HG02798 (cell line): ENCODE measurements at regions not wholly inside any gene's neighbourhood (a gene's known extent, or its start where the extent isn't known, plus 50 kb on each side); places are given as distances from the start of the nearest gene placed in this dataset.

Source experiments
- ATAC-seq: cut with Tn5 transposase; IDR thresholded peaks from one replicate; pipeline ENCODE4 v1.9.1; 2021; ENCODE audit warnings: mild to moderate bottlenecking; ENCODE audit not compliant: unreplicated experiment, poor library complexity

DNA sequence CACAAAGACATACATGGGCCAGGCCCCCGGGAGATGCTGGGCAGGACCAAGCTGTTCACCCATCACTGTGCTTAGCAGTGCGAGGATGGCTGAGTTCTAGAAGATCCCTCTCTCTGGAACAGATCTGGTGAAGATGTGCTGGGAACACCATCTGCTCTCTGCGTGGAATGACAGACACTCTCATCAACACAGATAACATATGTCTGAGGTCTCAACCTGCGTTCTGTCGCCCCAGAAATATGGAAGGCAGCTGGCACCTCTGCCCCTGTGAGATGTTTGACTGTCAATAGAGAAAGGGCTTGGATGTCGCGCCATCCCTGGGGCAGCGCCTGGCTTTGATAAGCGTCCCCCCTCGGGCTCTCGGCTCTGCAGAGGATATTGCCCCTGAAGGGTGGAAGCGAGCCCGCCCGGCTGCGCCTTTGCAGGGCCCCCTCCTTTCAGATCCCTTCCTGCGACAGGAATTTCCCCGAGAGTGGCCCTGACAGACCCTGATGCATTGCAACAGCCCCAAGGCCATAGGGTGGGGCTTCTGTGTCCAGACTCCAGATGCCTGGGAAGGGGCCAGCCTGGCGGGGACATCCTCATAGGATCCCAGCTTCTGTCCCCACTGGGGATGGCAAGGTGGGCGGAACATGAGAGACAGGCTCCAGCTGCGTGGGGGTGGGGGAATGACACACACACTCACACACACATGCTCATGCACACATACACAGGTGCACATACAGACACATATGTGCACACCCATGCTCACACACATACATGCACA, 86.9 kb upstream of the ZNF469 start:
- ATAC-seq: no peak

DNA sequence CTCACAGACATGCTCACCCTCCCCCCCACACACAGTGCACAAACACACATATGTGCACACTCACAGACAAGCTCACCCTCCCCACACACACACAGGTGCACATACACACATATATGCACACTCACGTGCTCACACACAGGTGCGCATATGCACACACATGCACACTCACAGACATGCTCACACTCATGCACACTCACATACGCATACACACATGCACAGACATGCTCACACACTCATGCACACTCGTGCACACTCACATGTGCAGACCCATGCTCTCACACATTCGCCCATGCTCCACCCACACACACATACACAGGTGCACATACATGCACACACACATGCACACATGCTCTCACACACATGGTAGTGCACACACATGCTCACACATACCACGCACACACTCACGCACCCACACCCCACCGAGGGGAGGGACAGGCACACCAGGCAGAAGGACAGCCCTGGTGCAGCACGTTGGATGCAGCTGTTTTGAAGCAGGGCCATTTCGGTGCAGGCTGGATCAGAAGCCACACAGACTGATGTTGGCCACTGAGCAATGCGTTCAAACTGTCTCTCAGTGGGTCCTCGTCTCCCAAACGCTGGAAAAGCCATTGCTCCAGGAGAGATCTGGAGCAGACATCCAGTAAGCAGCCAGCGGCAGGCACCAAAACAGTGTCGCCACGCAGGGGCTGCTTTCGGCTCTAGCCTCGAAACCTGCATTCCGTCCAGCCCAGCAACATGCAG, 86.2 kb upstream of the ZNF469 start:
- ATAC-seq: no peak

DNA sequence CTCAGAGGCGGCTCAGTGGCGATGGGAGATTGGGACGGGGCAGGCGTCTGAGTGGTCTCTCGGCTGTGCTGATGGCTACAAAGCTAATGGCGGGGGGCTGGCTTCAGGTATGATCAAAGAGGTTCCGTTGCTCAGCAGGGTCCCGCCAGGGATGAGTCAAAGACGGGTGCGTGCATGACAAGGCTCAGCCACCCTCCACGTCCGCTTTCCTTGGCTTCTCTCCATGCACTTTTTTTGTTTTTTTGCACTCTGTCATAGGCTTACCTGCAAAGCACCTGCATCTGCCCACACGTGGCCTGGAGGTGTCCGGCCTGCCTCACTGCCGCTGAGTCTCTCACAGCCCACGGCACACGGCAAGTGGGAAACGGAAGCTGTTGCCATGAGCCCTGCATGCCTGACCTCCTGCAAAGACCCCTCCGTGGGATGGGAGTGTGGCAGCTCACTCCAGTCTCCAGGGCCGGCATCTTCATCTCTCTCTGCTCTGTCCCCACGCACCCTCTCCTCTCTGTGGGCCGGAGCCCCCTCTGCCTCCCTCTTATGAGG, 85.5 kb upstream of the ZNF469 start:
- ATAC-seq: no peak

DNA sequence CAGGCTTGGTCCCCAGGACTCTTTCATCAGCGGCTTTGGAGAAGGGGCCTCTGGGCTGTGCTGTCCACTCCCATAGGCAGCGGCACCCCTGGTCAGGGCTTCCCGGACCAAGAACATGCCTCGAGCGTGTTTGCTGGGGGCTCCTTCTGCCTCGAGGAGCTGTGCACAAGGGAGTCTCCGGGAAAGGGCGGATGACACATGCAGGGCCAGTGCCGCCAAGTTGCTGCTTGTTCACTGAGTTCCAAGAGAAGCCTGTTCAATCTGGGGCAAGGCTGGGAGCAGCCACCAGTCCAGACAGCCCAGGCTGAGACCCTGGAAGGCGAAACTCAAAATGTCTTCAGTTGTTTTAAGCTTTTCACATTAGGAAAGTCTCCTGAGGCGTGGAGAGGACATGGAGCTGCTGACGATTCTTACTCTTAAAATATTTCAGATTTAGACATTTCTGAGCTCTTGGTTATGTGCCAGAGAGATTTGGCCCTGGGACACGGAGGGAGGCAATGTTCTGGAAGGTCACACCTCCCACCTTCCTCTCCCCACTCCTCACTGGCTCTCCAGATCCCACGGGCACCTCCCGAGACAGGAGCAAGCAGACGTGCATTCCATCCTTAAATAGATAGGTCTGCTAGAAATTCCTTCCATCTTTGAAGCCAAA, 84.5 kb upstream of the ZNF469 start:
- no peak for ATAC-seq

DNA sequence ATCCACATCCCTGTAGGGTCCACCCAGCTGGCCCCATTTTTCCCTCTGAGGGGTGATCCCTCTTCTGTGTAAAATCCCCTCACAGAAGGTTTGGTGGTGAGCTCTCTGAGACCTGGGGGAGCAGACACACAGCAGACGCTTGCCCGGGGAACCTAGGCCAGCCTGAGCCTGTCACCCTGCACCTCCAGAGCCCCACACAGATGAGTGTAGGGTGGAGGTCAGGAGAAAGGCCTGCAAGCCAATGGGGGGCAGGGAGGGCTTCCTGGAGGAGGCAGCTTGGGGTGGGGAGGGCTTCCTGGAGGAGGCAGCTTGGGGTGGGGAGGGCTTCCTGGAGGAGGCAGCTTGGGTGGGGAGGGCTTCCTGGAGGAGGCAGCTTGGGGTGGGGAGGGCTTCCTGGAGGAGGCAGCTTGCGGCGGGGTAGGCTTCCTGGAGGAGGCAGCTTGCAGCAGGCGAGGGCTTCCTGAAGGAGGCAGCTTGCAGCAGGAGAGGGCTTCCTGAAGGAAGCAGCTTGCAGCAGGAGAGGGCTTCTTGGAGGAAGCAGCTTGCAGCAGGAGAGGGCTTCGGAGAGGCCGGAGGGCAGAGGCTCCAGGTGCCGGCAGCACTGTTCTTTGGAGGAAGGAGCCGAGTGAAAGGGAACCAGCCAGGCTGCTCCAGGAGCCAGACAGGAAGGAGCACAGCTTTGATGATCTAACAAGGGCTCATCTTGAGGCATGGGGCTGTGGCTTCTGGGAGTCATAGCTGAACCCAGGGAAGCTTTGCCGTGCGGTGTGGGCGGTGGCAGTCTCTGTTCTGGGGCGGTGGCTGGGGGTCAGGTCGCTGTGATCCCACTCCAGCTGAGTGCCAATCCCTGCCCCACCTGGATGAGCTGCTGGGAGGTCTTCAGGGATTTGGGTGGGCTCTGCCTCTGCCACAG, 83.7 kb upstream of the ZNF469 start:
- ATAC-seq: no peak

DNA sequence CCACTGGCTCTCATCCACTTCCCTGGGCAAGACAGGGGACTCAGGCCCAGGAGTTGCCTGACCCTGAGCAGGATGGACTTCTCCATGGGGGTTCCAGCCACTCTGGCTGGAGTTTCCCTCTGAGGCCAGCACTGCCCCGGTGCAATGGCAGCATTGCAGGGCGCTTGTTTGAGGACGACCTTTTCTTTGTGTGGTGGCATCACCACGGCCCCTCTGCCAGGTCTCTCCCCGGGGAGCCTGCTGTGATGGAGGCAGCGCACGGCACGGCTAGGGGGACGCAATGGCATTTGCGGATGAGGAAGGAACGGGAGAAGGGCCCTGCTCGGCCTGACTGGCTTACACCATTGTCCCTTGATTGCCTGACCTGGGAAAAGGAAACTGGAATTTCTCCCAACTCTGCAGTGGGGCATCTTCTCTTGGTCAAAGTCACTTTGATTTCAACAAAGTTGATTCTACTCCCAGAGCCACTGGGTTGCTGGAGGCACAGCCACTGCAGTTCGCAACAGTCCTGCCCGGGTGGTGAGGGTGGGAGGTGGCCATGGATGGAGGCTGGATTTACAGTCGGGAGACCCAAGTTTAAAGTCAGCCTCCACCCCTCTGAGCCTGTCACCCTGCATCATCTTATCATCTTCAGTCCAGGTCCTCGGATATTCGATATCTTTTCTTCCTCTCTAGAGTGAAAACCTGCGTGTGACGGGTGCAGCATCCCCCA, 82.9 kb upstream of the ZNF469 start:
- ATAC-seq: no peak

DNA sequence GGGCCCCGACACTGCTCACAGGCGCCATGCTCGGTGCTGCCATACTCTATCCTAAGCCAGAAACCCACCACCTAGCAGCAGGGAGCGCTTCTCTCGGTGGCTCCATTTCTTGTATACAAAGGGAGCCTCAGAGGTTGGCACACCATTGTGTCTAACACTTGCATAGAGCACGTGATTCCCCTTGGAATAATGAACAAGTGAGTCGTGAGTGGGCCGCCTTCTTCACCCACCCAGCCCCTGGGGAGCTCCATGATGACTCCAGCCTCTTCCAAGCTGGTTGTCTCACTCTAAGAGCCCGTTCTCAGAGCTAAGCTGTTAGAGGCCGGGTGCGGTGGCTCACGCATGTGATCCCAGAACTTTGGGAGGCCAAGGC, 82.3 kb upstream of the ZNF469 start:
- ATAC-seq: no peak

DNA sequence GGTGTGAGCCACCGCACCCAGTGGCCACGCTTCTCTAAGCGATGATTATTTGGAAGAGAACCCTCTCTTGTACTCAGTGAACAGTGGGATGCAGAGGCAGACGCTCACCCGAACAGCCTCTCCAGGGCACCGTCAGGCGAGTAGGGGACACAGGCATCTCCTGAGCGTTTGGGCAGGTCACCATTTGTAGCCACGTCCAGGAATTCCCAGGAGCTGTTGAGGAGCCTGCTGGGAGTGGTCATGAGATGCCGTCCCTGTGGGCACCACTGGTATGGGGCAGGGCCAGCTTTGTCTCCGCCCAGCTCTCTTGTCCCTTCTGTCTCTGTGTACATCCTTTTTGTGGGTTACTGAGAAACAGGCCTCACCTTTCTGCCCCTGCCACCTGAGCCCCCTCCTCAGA, 81.3 kb upstream of the ZNF469 start:
- no peak for ATAC-seq

DNA sequence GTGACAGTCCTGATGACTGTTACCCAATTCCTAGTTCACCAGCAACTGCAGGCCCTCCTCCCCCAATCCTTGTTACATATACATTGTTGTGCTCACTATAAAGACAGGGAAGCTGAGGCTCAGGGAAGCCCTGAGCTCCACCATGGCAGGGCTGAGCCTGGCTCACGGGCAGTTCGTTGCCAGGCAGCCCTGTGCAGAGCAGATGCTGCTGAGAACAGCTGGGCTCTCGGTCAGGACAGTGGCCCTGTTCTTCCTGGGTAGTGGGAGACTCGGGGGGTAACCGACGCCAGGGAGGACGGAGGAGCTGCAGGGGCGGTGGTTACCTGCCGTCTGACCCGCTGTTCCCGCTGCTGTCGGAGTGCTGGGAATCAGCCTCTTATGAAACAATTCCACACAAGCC, 80.9 kb upstream of the ZNF469 start:
- ATAC-seq: no peak

DNA sequence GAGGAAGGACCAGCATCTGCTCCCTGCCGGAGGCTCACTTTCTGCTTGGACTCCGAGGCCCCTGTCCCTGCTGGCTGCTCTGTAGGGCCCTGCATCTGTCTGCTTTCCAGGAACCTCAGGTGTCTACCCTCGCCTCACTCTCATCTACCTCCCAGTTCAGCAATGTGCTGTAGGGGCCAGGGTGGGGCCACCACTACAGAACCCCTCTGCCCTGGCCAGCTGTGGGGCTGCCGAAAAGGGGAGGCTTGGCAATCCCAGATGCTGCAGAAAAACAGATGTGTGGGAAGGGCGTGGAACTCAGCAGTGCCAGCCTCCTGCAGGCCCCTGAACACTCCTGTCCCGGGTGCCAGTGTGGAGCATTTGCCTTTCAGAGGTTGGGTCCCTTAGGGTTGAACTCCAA, 80.1 kb upstream of the ZNF469 start:
- no peak for ATAC-seq

DNA sequence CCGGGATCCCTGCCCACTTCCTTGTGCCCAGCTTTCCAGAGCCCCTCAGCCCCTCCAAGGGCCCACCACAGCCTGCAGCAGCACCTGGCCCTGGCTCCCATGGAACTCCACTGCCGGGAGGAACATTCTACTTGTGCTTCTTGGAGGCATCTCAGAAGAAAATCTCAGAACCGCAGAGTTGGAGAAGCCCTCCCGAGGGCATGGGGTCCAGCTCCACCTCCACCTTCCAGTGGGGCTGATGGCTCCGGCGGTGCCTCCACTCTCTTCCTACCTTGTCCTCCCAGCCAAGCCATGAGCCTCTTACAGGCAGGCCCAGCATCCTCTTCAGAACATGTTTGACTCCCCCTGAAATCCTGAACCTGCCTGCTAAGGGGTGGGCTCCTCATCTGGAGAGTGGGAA, 79.4 kb upstream of the ZNF469 start:
- no peak for ATAC-seq

DNA sequence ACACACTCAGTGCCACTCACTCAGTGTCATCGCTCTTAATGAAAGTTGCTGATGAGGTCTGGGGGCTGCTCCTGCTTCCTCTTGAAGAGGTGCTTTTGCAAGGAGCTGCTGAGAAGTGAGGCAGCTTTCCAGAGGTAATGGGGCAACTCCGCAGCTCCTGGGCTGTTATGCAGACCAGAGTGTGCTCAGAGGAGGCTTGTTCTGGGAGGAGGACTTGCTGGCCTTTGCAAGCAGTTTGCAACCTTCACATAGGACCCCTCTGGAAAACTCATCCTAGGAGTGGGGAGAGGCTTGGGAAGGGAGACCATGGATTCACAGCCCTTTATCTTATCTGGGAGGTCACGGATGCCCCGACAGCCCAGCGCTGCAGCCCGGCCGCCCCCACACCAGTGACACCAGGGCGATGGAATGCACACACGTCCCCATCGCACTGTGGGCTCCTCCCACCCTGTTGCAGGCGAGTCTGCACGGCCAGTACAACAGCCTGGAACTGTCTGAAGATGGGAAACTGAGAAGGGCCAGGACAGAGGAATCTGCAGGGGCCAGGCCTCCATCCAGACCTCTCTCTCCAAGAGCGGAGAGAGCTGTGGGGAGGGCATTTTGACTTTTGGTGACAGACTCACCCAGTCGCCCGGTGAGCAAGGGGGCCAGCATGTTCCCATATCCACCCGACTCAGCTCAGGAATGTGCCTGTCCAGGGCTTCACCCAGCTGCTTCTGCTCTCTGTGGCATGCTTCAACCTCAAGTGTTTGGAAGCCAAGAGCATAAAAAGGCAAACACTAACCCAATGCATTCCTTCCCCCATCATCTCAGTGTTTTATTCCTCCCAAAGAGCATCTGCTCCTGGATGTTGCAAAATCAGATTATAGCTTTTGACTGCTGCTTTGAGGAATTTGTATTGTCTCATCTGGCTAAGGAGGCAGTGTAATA, 78.6 kb upstream of the ZNF469 start:
- no peak for ATAC-seq

DNA sequence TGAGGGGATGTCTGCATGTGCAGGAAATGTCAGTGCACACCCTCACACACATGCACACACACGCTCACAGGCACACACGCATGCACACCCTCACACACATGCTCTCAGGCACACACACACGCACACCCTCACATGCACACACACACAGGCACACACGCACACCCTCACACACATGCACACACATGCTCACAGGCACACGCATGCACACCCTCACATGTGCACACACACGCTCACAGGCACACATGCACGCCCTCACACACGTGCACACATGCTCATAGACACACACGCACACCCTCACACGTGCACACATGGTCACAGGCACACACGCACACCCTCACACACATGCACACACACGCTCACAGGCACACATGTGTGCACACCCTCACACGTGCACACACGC, 77.6 kb upstream of the ZNF469 start:
- no peak for ATAC-seq

DNA sequence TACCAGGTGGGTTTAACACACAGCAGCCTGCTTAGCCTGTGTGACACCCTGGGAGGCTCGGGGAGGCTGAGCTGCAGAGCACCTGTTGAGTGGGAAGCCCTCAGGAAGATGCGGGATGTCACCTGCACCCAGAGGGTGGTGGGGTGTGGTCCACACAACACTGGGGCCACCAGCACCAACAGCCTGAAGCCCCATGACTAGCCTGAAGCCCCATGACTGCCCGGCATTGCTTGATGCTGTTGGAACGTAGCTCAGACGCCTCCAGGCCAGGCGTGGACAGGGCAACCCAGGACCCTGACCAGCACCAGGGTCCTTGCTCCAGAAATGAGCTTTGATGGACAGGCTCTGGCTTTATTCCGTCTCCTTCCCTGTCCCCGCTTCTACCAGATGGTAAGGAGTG, 76.3 kb upstream of the ZNF469 start:
- ATAC-seq: no peak

DNA sequence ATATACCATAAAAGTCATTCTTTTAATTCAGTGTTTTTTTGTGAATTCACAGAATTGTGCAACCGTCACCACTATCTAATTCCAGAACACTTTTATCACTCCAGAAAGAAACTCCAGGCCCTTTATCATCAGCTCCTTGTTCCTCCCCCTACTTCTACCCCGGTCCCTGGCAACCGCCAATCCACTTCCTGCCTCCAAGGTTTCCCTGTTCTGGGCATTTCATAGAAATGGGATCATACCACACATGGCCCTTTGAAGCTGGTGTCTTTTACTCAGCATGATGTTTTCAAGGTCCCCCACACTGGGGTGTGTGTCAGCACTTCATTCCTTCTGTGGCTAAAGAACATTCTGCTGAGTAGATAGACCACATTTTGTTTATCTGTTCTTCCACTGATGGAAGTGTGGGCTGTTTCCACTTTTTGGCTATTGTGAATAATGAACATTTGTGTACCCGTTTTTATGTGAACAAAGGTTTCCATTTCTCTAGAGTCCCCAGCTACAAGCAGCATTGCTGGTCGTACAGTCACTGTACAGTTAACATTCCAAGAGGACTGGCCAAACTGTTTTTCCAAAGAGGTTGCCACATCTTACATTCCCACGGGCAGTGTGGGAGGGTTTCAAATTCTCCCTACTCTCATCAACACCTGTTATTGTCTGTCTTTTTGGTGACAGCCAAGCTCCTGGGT, 75.8 kb upstream of the ZNF469 start:
- no peak for ATAC-seq

DNA sequence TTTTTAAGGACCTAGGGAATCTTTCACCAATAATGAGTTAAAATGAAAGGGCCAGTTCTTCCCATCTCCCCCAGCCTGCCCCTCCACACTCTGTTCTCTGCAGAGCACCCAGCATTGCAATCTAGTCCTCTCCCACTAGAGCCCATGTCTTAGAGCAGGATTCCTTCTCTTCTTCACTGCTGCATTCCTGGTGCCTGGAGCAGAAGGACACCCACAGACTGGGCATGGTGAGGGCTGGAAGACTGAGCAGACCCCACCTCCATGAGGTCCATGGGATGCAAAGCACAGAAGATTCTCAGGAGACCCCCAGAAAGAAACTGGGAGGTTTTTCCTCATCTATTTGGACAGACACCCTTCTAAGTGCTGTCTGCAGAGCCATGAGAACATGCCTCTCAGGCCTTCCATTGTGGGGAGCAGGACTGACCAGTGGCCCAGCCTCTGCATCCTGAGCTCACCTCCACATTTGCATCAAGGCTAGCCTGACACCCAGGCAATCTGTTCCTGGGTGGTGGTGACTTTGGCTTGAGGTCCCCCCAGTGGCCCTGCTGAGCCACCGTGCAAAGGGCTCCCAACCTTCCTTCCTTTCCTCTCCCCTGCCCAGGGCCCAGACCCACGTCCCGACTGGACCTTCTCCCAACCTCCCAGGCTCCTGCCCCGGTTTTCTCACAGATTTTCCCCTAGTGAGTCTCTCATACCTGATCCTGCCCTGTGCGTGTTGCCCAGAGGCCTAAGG, 74.2 kb upstream of the ZNF469 start:
- ATAC-seq: no peak

DNA sequence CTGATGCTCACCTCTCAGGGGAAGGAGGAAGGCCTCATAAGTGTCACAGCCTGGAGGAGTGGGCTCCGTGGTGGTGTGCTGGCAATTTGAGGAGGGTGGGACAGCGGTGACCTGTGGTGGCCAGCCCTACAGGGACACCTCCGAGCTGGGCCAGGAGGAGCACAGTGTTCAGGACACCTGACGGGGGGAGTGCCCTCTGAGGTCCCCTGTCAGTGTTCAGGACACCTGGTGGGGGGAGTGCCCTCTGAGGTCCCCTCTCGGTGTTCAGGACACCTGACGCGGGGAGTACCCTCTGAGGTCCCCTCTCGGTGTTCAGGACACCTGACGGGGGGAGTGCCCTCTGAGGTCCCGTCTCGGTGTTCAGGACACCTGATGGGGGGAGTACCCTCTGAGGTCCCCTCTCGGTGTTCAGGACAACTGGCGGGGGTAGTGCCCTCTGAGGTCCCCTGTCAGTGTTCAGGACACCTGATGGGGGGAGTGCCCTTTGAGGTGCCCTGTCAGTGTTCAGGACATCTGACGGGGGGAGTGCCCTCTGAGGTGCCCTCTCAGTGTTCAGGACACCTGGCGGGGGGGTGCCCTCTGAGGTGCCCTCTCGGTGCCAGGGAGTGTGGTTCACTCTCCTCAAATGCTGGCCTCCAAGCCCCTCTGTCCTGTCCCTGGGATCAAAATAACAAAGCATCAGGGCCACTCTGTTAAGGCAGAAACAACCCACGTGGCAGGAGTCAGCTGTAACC, 73.4 kb upstream of the ZNF469 start:
- no peak for ATAC-seq
